K562 (cell line): ENCODE measurements at regions not wholly inside any gene's neighbourhood (a gene's known extent, or its start where the extent isn't known, plus 50 kb on each side); places are given as distances from the start of the nearest gene placed in this dataset.

Experiments
- ATAC-seq: fragments of 200-7000 bp; cut with Tn5 transposase; 3 replicates; pipeline ENCODE4 v1.9.1; 2020; ENCODE audit warnings: moderate library complexity
- BruUV-seq: library from RNA; stranded (reverse); fragments of 400-500 nt; replicated peaks from 2 replicates; lab custom pipeline; 2021; lab: Mats Ljungman, UMichigan
- CTCF ChIA-PET: fragments of 300-600 bp; formaldehyde crosslinking; extraction: SDS; loops from one replicate; lab custom pipeline; 2021; ENCODE audit warnings: low intra/inter-chr PET ratio; lab: Yijun Ruan, JAX
- POLR2A ChIA-PET: fragments of 300-600, 350-650 bp; sonication (Branson Sonifier 250); formaldehyde crosslinking; extraction: SDS; loops from one replicate; lab custom pipeline; 2021; ENCODE audit warnings: antibody characterized with exemption, inconsistent platforms; lab: Yijun Ruan, JAX
- DNase-seq, 4 experiments: peaks; one replicate each; pipeline versions ENCODE4 v3.0.0 to v3.0.0-alpha.2; 2011 to 2018; ENCODE audit warnings: low spot score in 3 of 4, mixed read lengths in 3 of 4; ENCODE audit errors: extremely low read depth in 1 of 4
- FAIRE-seq: peaks from 2 replicates; lab custom pipeline; 2011; peaks lifted over from hg19 to GRCh38; lab: Jason Lieb, UNC
- H2AFZ ChIP-seq: 2 replicates; pipeline ENCODE4 v1.6.0; 2011; ENCODE audit warnings: low read depth, low read length, control low read depth, inconsistent platforms
- H3K27ac ChIP-seq: fragments of 200-600 bp; 3 replicates; pipeline ENCODE4 v1.8.0; 2011; ENCODE audit warnings: low read depth, mild to moderate bottlenecking, control low read depth, inconsistent platforms, low read length, moderate library complexity, mixed read lengths; ENCODE audit errors: extremely low read depth
- H3K27me3 ChIP-seq, 2 experiments: fragments of 300-600 bp in 1 of 2; 2 replicates in 1 of 2; 3 replicates in 1 of 2; pipeline versions ENCODE4 v1.6.0 to v1.8.0; 2011; ENCODE audit warnings: inconsistent platforms in 2 of 2, low read length in 2 of 2, mild to moderate bottlenecking in 1 of 2, mixed read lengths in 1 of 2, moderate library complexity in 1 of 2; ENCODE audit not compliant: control insufficient read depth in 2 of 2, insufficient read depth in 2 of 2
- H3K36me3 ChIP-seq: fragments of 300-600 bp; 3 replicates; pipeline ENCODE4 v1.8.0; 2011; ENCODE audit warnings: mild to moderate bottlenecking, low read length, inconsistent platforms; ENCODE audit not compliant: control insufficient read depth, insufficient read depth
- H3K4me1 ChIP-seq, 2 experiments: fragments of 200-600 bp in 1 of 2; replicated peaks in 1 of 2; 2 replicates in 1 of 2; 3 replicates in 1 of 2; pipeline versions ENCODE4 v1.5.1 to v1.8.0; 2011; ENCODE audit warnings: inconsistent platforms in 2 of 2, low read length in 2 of 2, mild to moderate bottlenecking in 1 of 2, mixed read lengths in 1 of 2, moderate library complexity in 1 of 2; ENCODE audit not compliant: control insufficient read depth in 2 of 2, insufficient read depth in 2 of 2
- H3K4me2 ChIP-seq: 2 replicates; pipeline ENCODE4 v1.6.1; 2011; ENCODE audit warnings: low read length, control low read depth, inconsistent platforms, mixed read lengths; ENCODE audit not compliant: insufficient read depth
- H3K4me3 ChIP-seq: fragments of 200-600 bp; sonication (generic), shearing (Covaris generic); 2 replicates; pipeline ENCODE4 v1.5.1; 2016; ENCODE audit warnings: control low read depth, inconsistent platforms
- H3K79me2 ChIP-seq: fragments of 200-600 bp; 3 replicates; pipeline ENCODE4 v1.8.0; 2011; ENCODE audit warnings: low read length, inconsistent platforms; ENCODE audit not compliant: control insufficient read depth, insufficient read depth
- H3K9ac ChIP-seq, 2 experiments: 2 replicates each; pipeline versions ENCODE4 v1.6.0 to v1.6.1; 2011; ENCODE audit warnings: low read depth in 2 of 2, low read length in 2 of 2, control low read depth in 1 of 2, inconsistent platforms in 1 of 2, mild to moderate bottlenecking in 1 of 2, mixed read lengths in 1 of 2; ENCODE audit not compliant: insufficient read depth in 1 of 2
- H3K9me1 ChIP-seq: one replicate; pipeline ENCODE4 v1.6.0; 2011; ENCODE audit warnings: inconsistent platforms, mild to moderate bottlenecking, low read length, moderate library complexity; ENCODE audit not compliant: control insufficient read depth, insufficient read depth
- H3K9me3 ChIP-seq: replicated peaks from 2 replicates; pipeline ENCODE4 v1.5.1; 2011; ENCODE audit warnings: low read depth, low read length, inconsistent platforms; ENCODE audit not compliant: control insufficient read depth, insufficient read depth
- H4K20me1 ChIP-seq: replicated peaks from 2 replicates; pipeline ENCODE4 v1.6.1; 2011; ENCODE audit warnings: low read length, inconsistent platforms, mixed read lengths; ENCODE audit not compliant: control insufficient read depth, insufficient read depth
- DIDO1 ChIP-seq: fragments of 450-650 bp; IDR thresholded peaks from 2 replicates; pipeline ENCODE4 v1.6.1; 2016; ENCODE audit warnings: low read depth, missing biosample characterization, missing genetic modification characterization
- EP300 ChIP-seq: IDR thresholded peaks from 2 replicates; pipeline ENCODE4 v1.6.1; 2012; ENCODE audit warnings: low read length, improper control_type of control experiment
- PTTG1 ChIP-seq: fragments of 450-650 bp; IDR thresholded peaks from 2 replicates; pipeline ENCODE4 v1.6.1; 2016; ENCODE audit warnings: low read depth, mild to moderate bottlenecking, missing genetic modification characterization, missing compliant biosample characterization
- SREBF2 ChIP-seq: sonication (generic); formaldehyde crosslinking; IDR thresholded peaks from 2 replicates; pipeline ENCODE4 v1.4.0; 2020; ENCODE audit warnings: mild to moderate bottlenecking, missing genetic modification reagents
- TRIM28 ChIP-seq: fragments of 450-650 bp; IDR thresholded peaks from 2 replicates; pipeline ENCODE4 v1.6.1; 2017
- ZNF277 ChIP-seq: fragments of 250-450 bp; sonication (Bioruptor Pico); IDR thresholded peaks from 2 replicates; pipeline ENCODE4 v1.8.0; 2022; ENCODE audit warnings: inconsistent platforms, mild to moderate bottlenecking, moderate library complexity, borderline replicate concordance
- ZNF3 ChIP-seq: fragments of 250-450 bp; sonication (Bioruptor Pico); IDR thresholded peaks from 2 replicates; pipeline ENCODE4 v1.5.0; 2021; ENCODE audit warnings: mild to moderate bottlenecking, moderate library complexity
- ZNF707 ChIP-seq: fragments of 250-450 bp; sonication (Bioruptor Pico); conservative IDR thresholded peaks from 2 replicates; pipeline ENCODE4 v1.8.0; 2022; ENCODE audit warnings: inconsistent platforms, mild to moderate bottlenecking, moderate library complexity
- WGBS: fragments of 100-300 bp; shearing (Covaris generic); methylation state at CpG from one replicate; pipeline ENCODE4 v1.1.6; 2016; ENCODE audit warnings: low coverage, mixed read lengths; ENCODE audit not compliant: insufficient coverage; ENCODE audit errors: missing lambda C conversion rate; 5-methylcytosine and 5-hydroxymethylcytosine counted together
- in situ Hi-C: fragments of 300-500 bp; cut with MboI; formaldehyde crosslinking; loops from 4 replicates; pipeline ENCODE4 v1.15.0; 2018; ENCODE audit warnings: inconsistent platforms, mixed read lengths
- intact Hi-C: fragments of 100-400 bp; cut with micrococcal nuclease; formaldehyde crosslinking; loops from 2 replicates; pipeline ENCODE4 v1.14.2; 2022
- TF ChIP-seq, protein P1 (sequence below): sonication (generic); formaldehyde crosslinking; IDR thresholded peaks from 2 replicates; pipeline ENCODE4 v1.5.0; 2020; ENCODE audit warnings: missing genetic modification reagents

DNA sequence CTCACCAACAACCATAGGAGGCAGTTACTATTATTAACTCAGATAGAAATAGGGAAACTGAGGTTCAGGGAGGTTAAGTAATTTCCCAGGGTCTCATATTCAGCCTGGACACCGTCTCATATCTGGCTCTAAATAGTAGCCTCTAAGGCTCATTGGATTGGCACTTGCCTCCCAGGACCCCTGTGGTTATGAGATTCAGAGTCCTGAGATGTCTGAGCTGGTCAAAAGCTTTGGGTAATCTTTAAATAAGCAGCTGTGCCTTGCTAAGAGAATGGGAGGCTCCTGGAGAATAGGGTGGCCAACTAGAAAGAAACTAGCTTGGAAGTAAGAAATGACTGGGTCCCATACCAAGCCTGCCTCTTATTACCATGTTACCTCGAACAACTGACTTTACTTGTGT, 50.3 kb upstream of the CRHR1 start:
- no peaks in the 10 kb centered on the region for H4K20me1 ChIP-seq
- no peaks in the 10 kb centered on the region for H3K79me2 ChIP-seq
- no peak overlapping the region for H3K4me3 ChIP-seq
- H3K36me3 ChIP-seq, result no peaks in the 10 kb centered on the region
- FAIRE-seq (no peak), ATAC-seq (no peak), DNase-seq (no peak)
- H3K4me2 ChIP-seq, result no peak overlapping the region
- no peaks in the 10 kb centered on the region for H3K9me1 ChIP-seq
- H2AFZ ChIP-seq, result no peak overlapping the region
- intact Hi-C loops, result no loop called here
- CTCF ChIA-PET, result no interaction called here
- no TSS peak for BruUV-seq
- no peaks in the 10 kb centered on the region for H3K27me3 ChIP-seq
- H3K27ac ChIP-seq, result no peak overlapping the region
- H3K9ac ChIP-seq, result no peak overlapping the region
- in situ Hi-C loops, result no loop called here
- POLR2A ChIA-PET, result no interaction called here
- TF ChIP-seq ZNF277 (CRISPR knock-in tag) (no peak), PTTG1 (tag) (no peak), DIDO1 (no peak), EP300 (no peak), ZNF3 (no peak), TRIM28 (no peak), SREBF2 (CRISPR knock-in tag) (no peak), ZNF707 (CRISPR knock-in tag) (no peak)
- TF ChIP-seq, protein P1, sequence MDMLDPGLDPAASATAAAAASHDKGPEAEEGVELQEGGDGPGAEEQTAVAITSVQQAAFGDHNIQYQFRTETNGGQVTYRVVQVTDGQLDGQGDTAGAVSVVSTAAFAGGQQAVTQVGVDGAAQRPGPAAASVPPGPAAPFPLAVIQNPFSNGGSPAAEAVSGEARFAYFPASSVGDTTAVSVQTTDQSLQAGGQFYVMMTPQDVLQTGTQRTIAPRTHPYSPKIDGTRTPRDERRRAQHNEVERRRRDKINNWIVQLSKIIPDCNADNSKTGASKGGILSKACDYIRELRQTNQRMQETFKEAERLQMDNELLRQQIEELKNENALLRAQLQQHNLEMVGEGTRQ, result no peak
- H3K4me1 ChIP-seq, result no peaks in the 10 kb centered on the region
- H3K9me3 ChIP-seq, result no peaks in the 10 kb centered on the region; the same call in none of the 2 replicates
- WGBS, result 0% methylated on average over 2 of the region's 2 CpGs
